ENCODE measurements at regions not wholly inside any gene's neighbourhood (a gene's known extent, or its start where the extent isn't known, plus 50 kb on each side); places are given as distances from the start of the nearest gene placed in this dataset.

GRCh38 chr5:154587123-154588026 is 109.3 kb upstream of the HAND1 start:
- DNase-seq = no peak

GRCh38 chr5:154583671-154584177 is 105.7 kb upstream of the HAND1 start:
- DNase-seq = no peak

DNA sequence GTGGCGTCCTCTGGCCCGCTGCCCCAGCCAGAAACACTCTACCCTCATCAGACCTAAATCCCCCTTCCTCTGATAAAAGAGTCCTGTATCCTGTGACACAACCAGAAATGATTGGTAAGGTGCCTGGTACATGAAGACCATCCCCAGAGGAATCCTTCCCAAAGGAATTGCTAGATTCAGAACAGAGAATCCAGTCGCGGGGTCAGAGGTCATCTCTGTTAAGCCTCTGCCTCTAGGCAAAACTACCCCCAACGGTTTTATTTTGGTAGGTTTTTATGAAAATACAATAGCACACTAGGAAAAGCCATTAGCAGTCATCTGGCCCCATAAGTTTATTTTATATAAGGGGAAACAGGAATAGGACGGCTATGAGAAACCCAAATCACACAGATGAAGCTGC is 102.4 kb upstream of the HAND1 start:
- DNase-seq = no peak

DNA sequence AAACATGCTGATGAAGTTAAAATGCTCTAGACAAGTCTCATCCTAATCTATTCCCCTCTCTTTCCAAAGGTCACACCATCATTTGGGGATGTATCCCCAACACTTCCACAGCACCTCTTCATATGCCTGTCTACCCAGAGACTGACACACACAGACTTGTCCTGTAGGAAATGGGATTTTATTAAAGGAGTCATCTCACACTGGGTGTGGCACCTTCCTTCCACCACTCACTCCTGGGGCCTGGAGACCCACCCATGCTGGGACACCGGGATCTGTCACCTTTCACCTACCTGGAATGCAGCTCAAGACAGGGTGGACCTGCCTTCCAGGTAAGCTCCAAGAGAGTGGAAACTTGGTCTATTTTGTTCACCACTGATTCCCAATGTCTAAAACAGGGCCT is 99.4 kb upstream of the HAND1 start:
- DNase-seq = no peak

DNA sequence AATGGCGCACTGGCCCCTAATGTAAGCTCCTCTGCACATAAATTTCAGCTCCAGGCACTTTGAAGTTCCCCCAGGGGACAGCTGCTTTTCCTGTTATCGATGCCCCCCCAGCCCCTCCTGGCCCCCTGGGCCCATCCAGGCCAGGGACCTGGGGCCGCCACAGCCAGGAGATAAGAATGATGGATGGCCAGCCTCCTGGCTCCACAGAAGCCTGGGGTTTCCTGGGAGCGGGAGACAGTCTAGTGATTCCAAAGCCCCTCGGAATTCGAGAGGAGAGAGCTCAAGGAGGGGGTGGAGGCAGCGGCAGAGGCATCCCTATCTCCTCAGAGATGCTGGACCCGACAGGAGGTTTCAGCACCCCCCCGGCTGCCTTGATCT is 98.4 kb upstream of the HAND1 start:
- DNase-seq = no peak

- DNase-seq = no peak
Observed at GRCh38 chr5:154575546-154576428, 97.8 kb upstream of the HAND1 start.

DNA sequence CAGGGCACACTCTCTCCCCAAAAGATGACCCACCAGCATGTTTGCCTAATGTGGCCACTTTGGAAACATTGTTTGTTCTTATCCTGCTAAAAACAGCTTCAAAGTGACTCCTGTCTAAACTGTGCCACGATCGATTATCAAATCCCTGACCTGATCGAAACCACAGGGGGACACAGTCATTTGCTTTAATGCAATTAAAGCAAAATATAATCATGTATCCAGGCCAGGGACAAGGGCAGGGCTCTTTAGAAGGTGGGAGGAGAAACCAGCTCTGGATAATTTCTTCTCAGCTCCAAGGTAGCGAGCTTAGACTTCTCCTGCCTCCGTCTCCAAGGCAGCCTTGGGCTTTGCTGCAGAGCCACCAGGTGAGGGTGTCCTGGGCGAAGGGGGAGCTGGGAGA is 95.0 kb upstream of the HAND1 start:
- DNase-seq = no peak

- DNase-seq = no peak
Observed at GRCh38 chr5:154571325-154572035, 93.5 kb upstream of the HAND1 start.

- no peak for DNase-seq
Observed at GRCh38 chr5:154570572-154571324, 92.7 kb upstream of the HAND1 start.

DNA sequence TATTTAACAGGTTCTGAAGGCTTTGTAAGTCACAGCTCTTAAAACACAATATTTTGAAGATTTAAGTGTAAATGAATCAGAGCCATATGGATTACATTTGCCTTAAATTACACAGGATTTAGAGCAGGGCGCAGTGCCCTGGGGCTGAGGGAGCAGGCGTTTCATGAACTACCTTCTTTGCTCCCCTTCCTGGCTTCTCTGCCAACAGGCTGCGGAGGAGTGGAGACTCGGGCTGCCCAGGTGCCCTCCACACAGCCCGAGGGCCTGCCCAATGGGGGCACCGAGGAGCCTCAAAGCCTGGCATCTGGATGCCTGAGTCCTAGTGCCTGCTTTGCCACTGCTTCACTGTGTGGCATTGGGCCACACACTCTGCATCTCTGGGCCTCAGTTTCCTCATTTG is 90.6 kb upstream of the HAND1 start:
- DNase-seq = no peak

GRCh38 chr5:154567155-154567554 is 89.1 kb upstream of the HAND1 start:
- no peak for DNase-seq

DNA sequence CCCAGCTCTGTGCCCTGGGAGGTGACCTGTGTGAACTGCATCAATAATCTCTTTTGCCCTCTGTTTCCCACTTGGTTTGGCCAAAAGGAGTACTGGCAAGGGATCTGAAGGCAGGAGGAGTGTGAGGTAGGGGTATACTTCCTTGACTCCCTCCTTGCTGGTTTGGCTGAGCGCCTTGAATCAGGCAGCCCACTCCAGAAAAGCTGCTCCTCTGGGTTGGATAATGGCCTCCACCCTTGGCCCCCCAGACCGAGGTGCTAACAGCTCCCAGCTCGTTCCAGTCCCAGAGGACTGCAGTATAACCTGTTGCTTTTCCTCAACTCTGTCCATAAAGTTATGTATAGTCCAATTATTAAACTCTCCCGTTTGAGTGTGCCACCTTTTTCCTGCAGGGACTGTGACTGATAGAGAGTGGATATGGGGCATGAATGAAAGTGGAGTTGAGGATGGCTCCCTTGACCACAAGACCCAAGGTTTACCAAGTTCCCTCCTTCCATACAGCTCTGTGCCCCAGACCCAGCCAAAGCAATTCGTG is 88.2 kb upstream of the HAND1 start:
- no peak for DNase-seq

DNA sequence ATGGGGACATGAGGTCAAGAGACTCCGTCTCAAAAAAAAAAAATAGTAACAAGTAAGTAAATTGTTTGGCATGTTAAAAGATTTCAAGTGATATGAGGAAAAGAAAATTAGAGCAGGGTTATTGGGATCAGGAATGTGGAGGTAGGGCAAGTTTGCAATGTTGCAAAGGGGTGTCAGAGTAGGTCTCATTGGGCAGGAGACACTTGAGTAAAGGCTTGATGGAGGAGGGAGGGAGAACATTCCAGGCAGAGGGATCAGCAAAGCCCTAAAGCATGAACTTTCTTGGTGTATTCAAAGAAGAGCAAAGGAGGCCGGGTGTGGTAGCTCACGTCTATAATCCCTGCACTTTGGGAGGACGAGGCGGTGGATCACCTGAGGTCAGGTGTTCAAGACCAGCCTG is 87.1 kb upstream of the HAND1 start:
- DNase-seq = no peak

DNA sequence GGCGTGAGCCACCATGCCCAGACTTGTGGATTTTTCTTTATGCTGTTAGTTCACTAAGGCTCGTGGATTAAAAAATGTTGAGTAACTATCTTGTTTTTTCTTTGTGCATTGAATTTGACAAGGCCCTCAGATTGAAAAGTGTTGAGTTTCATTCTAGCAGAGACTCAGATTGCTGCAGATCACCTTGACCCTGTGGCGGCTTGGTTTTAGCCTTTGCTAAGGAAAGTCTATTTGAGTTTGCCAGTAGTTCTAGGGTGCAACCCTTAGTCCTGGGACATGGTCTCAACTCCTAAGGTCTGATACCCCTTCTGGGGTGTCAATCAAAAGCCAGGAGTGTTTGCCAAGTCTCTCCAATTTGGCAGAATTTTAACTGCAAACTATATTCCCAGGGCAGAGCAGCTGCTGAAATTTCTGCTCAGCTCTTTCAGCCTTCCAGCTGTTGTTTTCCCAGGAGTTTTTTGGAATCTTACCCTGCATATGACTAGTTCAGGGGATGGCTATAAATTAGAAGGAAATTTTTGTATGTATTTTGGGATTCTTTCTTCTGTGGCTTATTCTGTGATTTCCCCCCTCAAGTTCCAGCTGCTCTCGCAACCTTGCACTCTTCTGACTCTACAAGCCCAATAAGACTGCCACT is 84.3 kb upstream of the HAND1 start:
- DNase-seq = no peak

- no peak for DNase-seq
Observed at GRCh38 chr5:154559398-154560276, 81.6 kb upstream of the HAND1 start.

GRCh38 chr5:154557548-154557947 is 79.5 kb upstream of the HAND1 start:
- no peak for DNase-seq

GRCh38 chr5:154547551-154547950 is 69.5 kb upstream of the HAND1 start:
- DNase-seq = no peak

DNA sequence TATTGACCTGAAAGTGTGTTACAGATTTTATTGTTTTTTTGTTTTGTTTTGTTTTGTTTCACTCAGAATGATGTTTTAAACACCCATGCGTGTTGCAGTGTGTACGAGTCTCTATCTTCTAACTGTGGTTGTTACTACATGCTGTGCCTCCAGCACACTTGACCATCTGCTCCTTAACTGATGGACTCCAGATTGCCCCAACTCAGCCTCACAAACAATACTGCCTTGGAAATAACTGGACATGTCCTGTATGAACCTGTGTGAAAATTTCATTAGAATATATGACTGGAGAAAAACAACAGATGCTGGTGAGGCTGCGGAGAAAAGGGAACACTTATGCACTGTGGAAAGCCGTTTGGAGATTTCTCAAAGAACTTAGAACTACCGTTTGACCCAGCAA is 68.7 kb upstream of the HAND1 start:
- DNase-seq = no peak

DNA sequence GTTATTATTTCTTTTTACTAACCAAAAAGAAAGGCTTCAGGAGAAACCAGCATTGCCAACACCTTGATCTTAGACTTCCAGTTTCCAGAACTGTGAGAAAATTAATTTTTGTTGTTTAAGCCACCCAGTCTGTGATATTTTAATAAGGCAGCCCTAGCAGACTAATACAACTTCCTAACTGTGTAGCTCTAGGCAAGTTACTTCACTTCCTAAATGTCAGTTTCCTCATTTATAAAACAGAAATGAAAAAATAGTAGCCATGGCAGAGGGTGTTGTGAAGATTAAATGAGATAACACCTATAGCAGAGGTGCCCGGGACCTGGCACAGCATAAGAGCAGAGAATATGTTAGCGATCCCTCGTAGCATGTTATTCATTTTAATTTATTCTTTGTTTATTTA is 66.6 kb upstream of the HAND1 start:
- DNase-seq = no peak

GRCh38 chr5:154543380-154543779 is 65.4 kb upstream of the HAND1 start:
- DNase-seq = no peak

- DNase-seq = no peak
Observed at GRCh38 chr5:154542581-154542980, 64.6 kb upstream of the HAND1 start.
